Omental fat pad (tissue), 3 donors: ENCODE measurements at regions not wholly inside any gene's neighbourhood (a gene's known extent, or its start where the extent isn't known, plus 50 kb on each side); places are given as distances from the start of the nearest gene placed in this dataset.

ENCODE experiments used
- ATAC-seq: fragments of 150-250 bp; one replicate; pipeline ENCODE4 v1.9.1; 2016; ENCODE audit warnings: mild to moderate bottlenecking, moderate library complexity; ENCODE audit not compliant: low FRiP score
- DNase-seq: peaks from one replicate; pipeline ENCODE4 v3.0.0-alpha.2; 2019; ENCODE audit warnings: low spot score
- TF ChIP-seq, protein P1 (sequence below), 3 donors: fragments of 450-650 bp; IDR thresholded peaks; one replicate each; pipeline ENCODE4 v1.5.1; 2016 to 2017; ENCODE audit warnings: antibody characterized with exemption in 3 of 3, mild to moderate bottlenecking in 3 of 3, moderate library complexity in 2 of 3

DNA sequence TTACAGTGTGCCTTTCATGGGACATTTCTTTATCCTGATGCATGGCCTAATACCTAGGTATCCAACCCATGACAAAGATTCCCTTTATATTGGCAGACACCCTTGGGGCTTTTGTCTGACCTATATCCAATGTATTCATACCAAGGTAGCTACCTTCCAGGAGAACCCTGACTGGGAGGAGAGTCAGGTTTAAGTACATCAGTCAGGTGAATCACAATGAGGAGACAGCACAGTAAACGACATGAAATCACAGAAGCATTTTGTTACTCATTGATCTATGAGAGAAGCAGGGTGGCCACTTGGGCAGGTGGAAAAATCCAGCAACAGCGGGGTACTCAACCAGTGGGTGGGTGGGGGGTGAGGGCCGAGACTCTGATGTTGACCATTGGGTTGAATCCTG lies 527.4 kb upstream of the ATXN8OS start:
- TF ChIP-seq, protein P1, sequence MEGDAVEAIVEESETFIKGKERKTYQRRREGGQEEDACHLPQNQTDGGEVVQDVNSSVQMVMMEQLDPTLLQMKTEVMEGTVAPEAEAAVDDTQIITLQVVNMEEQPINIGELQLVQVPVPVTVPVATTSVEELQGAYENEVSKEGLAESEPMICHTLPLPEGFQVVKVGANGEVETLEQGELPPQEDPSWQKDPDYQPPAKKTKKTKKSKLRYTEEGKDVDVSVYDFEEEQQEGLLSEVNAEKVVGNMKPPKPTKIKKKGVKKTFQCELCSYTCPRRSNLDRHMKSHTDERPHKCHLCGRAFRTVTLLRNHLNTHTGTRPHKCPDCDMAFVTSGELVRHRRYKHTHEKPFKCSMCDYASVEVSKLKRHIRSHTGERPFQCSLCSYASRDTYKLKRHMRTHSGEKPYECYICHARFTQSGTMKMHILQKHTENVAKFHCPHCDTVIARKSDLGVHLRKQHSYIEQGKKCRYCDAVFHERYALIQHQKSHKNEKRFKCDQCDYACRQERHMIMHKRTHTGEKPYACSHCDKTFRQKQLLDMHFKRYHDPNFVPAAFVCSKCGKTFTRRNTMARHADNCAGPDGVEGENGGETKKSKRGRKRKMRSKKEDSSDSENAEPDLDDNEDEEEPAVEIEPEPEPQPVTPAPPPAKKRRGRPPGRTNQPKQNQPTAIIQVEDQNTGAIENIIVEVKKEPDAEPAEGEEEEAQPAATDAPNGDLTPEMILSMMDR (IDR thresholded peaks at IDR 0.05), result no peak
- DNase-seq, result no peak
- no peak for ATAC-seq

DNA sequence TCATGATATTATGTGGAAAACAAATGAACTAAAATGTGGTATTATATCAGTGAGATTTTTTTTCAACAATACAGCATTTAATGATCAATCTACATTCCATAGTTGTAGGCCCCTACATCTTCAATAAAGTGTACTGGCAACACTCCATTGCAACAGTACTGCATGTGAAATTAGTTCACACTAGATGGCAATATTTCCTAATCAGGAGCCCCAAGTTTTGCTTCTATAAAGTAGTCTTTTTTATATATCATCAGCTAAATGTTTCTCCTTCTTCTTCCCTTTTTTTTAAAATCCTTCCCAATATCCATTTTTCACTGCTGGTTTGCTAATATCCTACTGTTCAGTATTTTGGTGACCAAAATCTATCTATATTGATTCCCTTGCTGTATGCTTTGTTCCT lies 528.3 kb upstream of the ATXN8OS start:
- ATAC-seq (no peak), DNase-seq (no peak)
- TF ChIP-seq, protein P1 (IDR thresholded peaks at IDR 0.05), result no peak

DNA sequence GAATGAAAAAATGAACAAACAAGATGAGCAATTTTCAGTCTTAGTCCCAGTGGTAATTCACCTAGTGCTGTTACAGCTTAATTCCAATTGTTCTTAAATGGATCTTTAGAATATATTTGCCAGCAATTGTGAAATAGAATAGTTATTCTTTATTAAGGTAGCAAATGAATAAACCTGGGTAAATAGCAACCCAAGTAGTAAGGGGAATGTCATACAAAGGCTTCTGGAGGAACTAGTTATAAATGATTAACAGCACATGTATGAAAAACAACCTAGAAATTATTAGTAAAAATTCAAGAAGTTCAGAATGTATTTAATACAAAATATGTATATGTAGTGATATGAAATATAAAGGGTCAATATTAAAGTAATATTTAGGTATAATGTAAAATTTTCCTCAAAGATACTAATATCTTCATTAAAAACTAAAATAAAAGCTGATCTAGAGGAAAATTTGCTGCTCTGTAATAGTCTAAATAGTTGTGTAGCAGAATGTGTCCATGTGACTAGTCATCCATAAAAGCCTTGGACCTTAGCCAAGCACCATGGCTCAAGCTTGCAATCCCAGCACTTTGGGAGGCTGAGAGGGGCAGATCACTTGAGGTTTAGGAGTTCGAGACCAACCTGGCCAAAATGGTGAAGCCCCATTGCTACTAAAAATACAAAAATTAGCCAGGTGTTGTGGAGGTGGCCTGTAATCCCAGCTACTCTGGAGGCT lies 535.9 kb upstream of the ATXN8OS start:
- ATAC-seq, result no peak
- TF ChIP-seq, protein P1 (IDR thresholded peaks at IDR 0.05), result no peak
- no peak for DNase-seq

GRCh38 chr13:69567514-69567913 lies 540.1 kb upstream of the ATXN8OS start:
- TF ChIP-seq, protein P1 (IDR thresholded peaks at IDR 0.05), result no peak
- ATAC-seq, result no peak
- DNase-seq, result no peak

DNA sequence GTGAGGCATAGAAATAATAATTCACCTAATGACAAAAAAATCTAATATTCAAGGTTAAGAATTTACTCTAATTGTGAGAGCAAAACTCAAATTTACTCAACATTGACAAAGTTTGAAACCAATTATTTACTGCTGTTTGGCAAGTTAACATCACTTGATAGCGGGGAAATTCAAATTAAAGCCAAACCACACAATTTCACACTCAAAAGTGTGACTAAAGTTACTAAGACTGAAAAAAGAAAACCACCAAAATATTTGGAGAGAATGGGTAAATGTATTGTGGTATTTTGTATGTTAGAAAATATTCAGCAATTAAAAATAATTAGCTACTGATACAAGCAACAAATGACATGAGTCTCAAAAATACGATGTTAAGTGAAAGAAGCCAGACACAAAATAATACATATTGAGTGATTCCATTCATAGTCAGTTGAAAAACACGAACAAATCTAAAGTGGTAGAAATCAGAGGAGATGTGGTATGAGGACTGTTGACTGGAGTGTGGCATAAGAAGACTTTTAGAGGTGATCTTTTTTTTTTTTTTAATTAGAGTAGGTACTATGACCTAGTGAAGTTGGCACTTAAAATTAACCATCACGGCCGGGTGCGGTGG lies 541.4 kb upstream of the ATXN8OS start:
- ATAC-seq (no peak), DNase-seq (no peak)
- TF ChIP-seq, protein P1 (IDR thresholded peaks at IDR 0.05), result no peak

GRCh38 chr13:69565334-69565733 lies 542.3 kb upstream of the ATXN8OS start:
- ATAC-seq, result no peak
- no peak for DNase-seq
- TF ChIP-seq, protein P1 (IDR thresholded peaks at IDR 0.05), result no peak
